HEK293T (cell line): ENCODE measurements at regions not wholly inside any gene's neighbourhood (a gene's known extent, or its start where the extent isn't known, plus 50 kb on each side); places are given as distances from the start of the nearest gene placed in this dataset.

Experiments used
- CTCF ChIA-PET: fragments of 350-600 bp; formaldehyde crosslinking; extraction: SDS; loops from one replicate; lab custom pipeline; 2021; ENCODE audit warnings: antibody characterized with exemption, inconsistent platforms; lab: Yijun Ruan, JAX
- POLR2A ChIA-PET: fragments of 350-600 bp; formaldehyde crosslinking; extraction: SDS; loops from one replicate; lab custom pipeline; 2020; ENCODE audit warnings: antibody characterized with exemption, inconsistent platforms; lab: Yijun Ruan, JAX
- DNase-seq: peaks from one replicate; pipeline ENCODE4 v3.0.0; 2012; ENCODE audit warnings: mixed read lengths; ENCODE audit errors: extremely low spot score
- ARNT ChIP-seq: fragments of 450-650 bp; IDR thresholded peaks from 2 replicates; pipeline ENCODE4 v1.6.1; 2017; ENCODE audit warnings: mild to moderate bottlenecking
- BHLHE40 ChIP-seq: fragments of 450-650 bp; IDR thresholded peaks from 2 replicates; pipeline ENCODE4 v1.6.1; 2016; ENCODE audit warnings: mild to moderate bottlenecking, moderate library complexity, borderline replicate concordance
- CTBP1 ChIP-seq: fragments of 450-650 bp; IDR thresholded peaks from 2 replicates; pipeline ENCODE4 v1.6.1; 2016; ENCODE audit warnings: borderline replicate concordance
- ELF4 ChIP-seq: fragments of 450-650 bp; IDR thresholded peaks from 2 replicates; pipeline ENCODE4 v1.6.1; 2017; ENCODE audit warnings: antibody characterized with exemption
- FOXA1 ChIP-seq: fragments of 450-650 bp; IDR thresholded peaks from 2 replicates; pipeline ENCODE4 v1.6.1; 2016; ENCODE audit warnings: mild to moderate bottlenecking
- FOXK2 ChIP-seq: fragments of 450-650 bp; IDR thresholded peaks from 2 replicates; pipeline ENCODE4 v1.6.1; 2016; ENCODE audit warnings: mild to moderate bottlenecking
- FOXM1 ChIP-seq: fragments of 450-650 bp; IDR thresholded peaks from 2 replicates; pipeline ENCODE4 v1.6.1; 2017; ENCODE audit warnings: mild to moderate bottlenecking, borderline replicate concordance
- L3MBTL2 ChIP-seq: fragments of 450-650 bp; conservative IDR thresholded peaks from 2 replicates; pipeline ENCODE4 v1.6.1; 2016; ENCODE audit warnings: mild to moderate bottlenecking
- LEF1 ChIP-seq: fragments of 450-650 bp; IDR thresholded peaks from 2 replicates; pipeline ENCODE4 v1.6.1; 2017; ENCODE audit warnings: mild to moderate bottlenecking, borderline replicate concordance
- NFRKB ChIP-seq: fragments of 450-650 bp; IDR thresholded peaks from 2 replicates; pipeline ENCODE4 v1.6.1; 2016; ENCODE audit warnings: mild to moderate bottlenecking, moderate library complexity
- PKNOX1 ChIP-seq: fragments of 450-650 bp; IDR thresholded peaks from 2 replicates; pipeline ENCODE4 v1.6.1; 2016
- SP1 ChIP-seq: fragments of 450-650 bp; IDR thresholded peaks from 2 replicates; pipeline ENCODE4 v1.6.1; 2017
- SUZ12 ChIP-seq: fragments of 450-650 bp; IDR thresholded peaks from 2 replicates; pipeline ENCODE4 v1.6.1; 2016; ENCODE audit warnings: mild to moderate bottlenecking
- TARDBP ChIP-seq: fragments of 450-650 bp; IDR thresholded peaks from 2 replicates; pipeline ENCODE4 v1.6.1; 2016
- ZNF384 ChIP-seq: fragments of 450-650 bp; IDR thresholded peaks from 2 replicates; pipeline ENCODE4 v1.6.1; 2016

GRCh38 chr4:181498148-181498547 is 745.1 kb upstream of the TENM3 start:
- no peak for DNase-seq
- no peak for TF ChIP-seq FOXK2
- no peak for TF ChIP-seq SUZ12
- no peak for TF ChIP-seq ELF4
- no peak for TF ChIP-seq ZNF384
- TF ChIP-seq FOXM1, result no peak
- no peak for TF ChIP-seq PKNOX1
- no peak for TF ChIP-seq CTBP1
- no peak for TF ChIP-seq TARDBP
- TF ChIP-seq NFRKB, result no peak
- TF ChIP-seq ARNT, result no peak
- POLR2A ChIA-PET, result no interaction called here
- CTCF ChIA-PET, result interaction anchor here (0.7 kb wide), 1 partner anchor 30 kb away, joined by 3 read pairs; no protein-coding TSS in a partner anchor

GRCh38 chr4:181502611-181503010 is 740.6 kb upstream of the TENM3 start:
- CTCF ChIA-PET, result no interaction called here

GRCh38 chr4:181503687-181504390 is 739.4 kb upstream of the TENM3 start:
- CTCF ChIA-PET, result no interaction called here
- DNase-seq, result no peak
- TF ChIP-seq ARNT, result no peak
- TF ChIP-seq FOXA1, result no peak
- TF ChIP-seq ELF4, result no peak
- TF ChIP-seq CTBP1, result no peak
- TF ChIP-seq SP1, result no peak
- no peak for TF ChIP-seq LEF1
- no peak for TF ChIP-seq L3MBTL2
- TF ChIP-seq BHLHE40, result no peak
- TF ChIP-seq ZNF384, result no peak
- POLR2A ChIA-PET, result no interaction called here

More at GRCh38 chr4:181502611-181503010, 740.6 kb upstream of the TENM3 start:
- POLR2A ChIA-PET, result no interaction called here
- TF ChIP-seq ELF4 (no peak), TARDBP (no peak), L3MBTL2 (no peak), CTBP1 (no peak), PKNOX1 (no peak), FOXK2 (no peak), NFRKB (no peak), FOXA1 (no peak), ARNT (no peak), BHLHE40 (no peak), LEF1 (no peak), SP1 (no peak)
- DNase-seq, result no peak

- TF ChIP-seq LEF1 (no peak), SUZ12 (no peak), L3MBTL2 (no peak), ELF4 (no peak), PKNOX1 (no peak), ARNT (no peak), CTBP1 (no peak), ZNF384 (no peak), BHLHE40 (no peak), NFRKB (no peak), FOXK2 (no peak)
- DNase-seq, result no peak
- POLR2A ChIA-PET, result no interaction called here
- CTCF ChIA-PET, result no interaction called here
Measured at GRCh38 chr4:181504924-181505323, 738.3 kb upstream of the TENM3 start.

- no peak for DNase-seq
- no peak for TF ChIP-seq ZNF384
- TF ChIP-seq ARNT, result no peak
- TF ChIP-seq TARDBP, result no peak
- no peak for TF ChIP-seq ELF4
- TF ChIP-seq FOXA1, result no peak
- no peak for TF ChIP-seq SUZ12
- TF ChIP-seq L3MBTL2, result no peak
- TF ChIP-seq SP1, result no peak
- TF ChIP-seq PKNOX1, result no peak
- no peak for TF ChIP-seq FOXK2
- TF ChIP-seq BHLHE40, result no peak
- POLR2A ChIA-PET, result no interaction called here
- CTCF ChIA-PET, result no interaction called here
Measured at GRCh38 chr4:181507180-181507835, 735.9 kb upstream of the TENM3 start.

- CTCF ChIA-PET, result no interaction called here
- TF ChIP-seq SP1, result no peak
- no peak for TF ChIP-seq PKNOX1
- no peak for TF ChIP-seq FOXM1
- no peak for TF ChIP-seq LEF1
- TF ChIP-seq TARDBP, result no peak
- TF ChIP-seq L3MBTL2, result no peak
- no peak for TF ChIP-seq FOXK2
- POLR2A ChIA-PET, result no interaction called here
- no peak for DNase-seq
Measured at GRCh38 chr4:181507938-181508337, 735.3 kb upstream of the TENM3 start.
